ENCODE measurements at regions not wholly inside any gene's neighbourhood (a gene's known extent, or its start where the extent isn't known, plus 50 kb on each side); places are given as distances from the start of the nearest gene placed in this dataset.
A peak's percentile ranks its signal among the peaks of the same experiment; 100 is the strongest.
"Not testable (repeated sequence)": the region's sequence is repeated elsewhere in the genome, so short reads cannot be mapped to it uniquely, and the experiment has no call there.

- DNase-seq (ENCODE audit: low spot score): no peak
Observed at GRCh38 chr10:3571310-3571825, 213.6 kb downstream of the KLF6 start.

GRCh38 chr10:3570855-3571266 is 214.1 kb downstream of the KLF6 start:
- no peak for DNase-seq (ENCODE audit: low spot score)

- DNase-seq (ENCODE audit: low spot score): peak; percentile 19
Observed at GRCh38 chr10:3570131-3570729, 214.8 kb downstream of the KLF6 start.

- DNase-seq (ENCODE audit: low spot score): no peak
Observed at GRCh38 chr10:3568983-3569382, 216.0 kb downstream of the KLF6 start.

GRCh38 chr10:3568392-3568791 is 216.6 kb downstream of the KLF6 start:
- DNase-seq (ENCODE audit: low spot score): no peak

- no peak for DNase-seq (ENCODE audit: low spot score)
Observed at GRCh38 chr10:3567291-3567963, 217.6 kb downstream of the KLF6 start.

- no peak for DNase-seq (ENCODE audit: low spot score)
Observed at GRCh38 chr10:3566627-3567026, 218.4 kb downstream of the KLF6 start.

- no peak for DNase-seq (ENCODE audit: low spot score)
Observed at GRCh38 chr10:3564346-3565002, 220.5 kb downstream of the KLF6 start.

- DNase-seq (ENCODE audit: low spot score): no peak
Observed at GRCh38 chr10:3563298-3563697, 221.7 kb downstream of the KLF6 start.

GRCh38 chr10:3560628-3561027 is 224.4 kb downstream of the KLF6 start:
- DNase-seq (ENCODE audit: low spot score): not testable (repeated sequence)

- no peak for DNase-seq (ENCODE audit: low spot score)
Observed at GRCh38 chr10:3559527-3559926, 225.5 kb downstream of the KLF6 start.

GRCh38 chr10:3559011-3559410 is 226.0 kb downstream of the KLF6 start:
- no peak for DNase-seq (ENCODE audit: low spot score)

- not testable (repeated sequence) for DNase-seq (ENCODE audit: low spot score)
Observed at GRCh38 chr10:3556191-3557017, 228.6 kb downstream of the KLF6 start.

GRCh38 chr10:3554121-3554522 is 230.9 kb downstream of the KLF6 start:
- DNase-seq (ENCODE audit: low spot score): no peak

- no peak for DNase-seq (ENCODE audit: low spot score)
Observed at GRCh38 chr10:3552281-3552680, 232.7 kb downstream of the KLF6 start.

- no peak for DNase-seq (ENCODE audit: low spot score)
Observed at GRCh38 chr10:3551761-3552160, 233.2 kb downstream of the KLF6 start.

- DNase-seq (ENCODE audit: low spot score): no peak
Observed at GRCh38 chr10:3549118-3549517, 235.9 kb downstream of the KLF6 start.

GRCh38 chr10:3548702-3549101 is 236.3 kb downstream of the KLF6 start:
- DNase-seq (ENCODE audit: low spot score): no peak

GRCh38 chr10:3548076-3548475 is 236.9 kb downstream of the KLF6 start:
- DNase-seq (ENCODE audit: low spot score): no peak

- no peak for DNase-seq (ENCODE audit: low spot score)
Observed at GRCh38 chr10:3544561-3544960, 240.4 kb downstream of the KLF6 start.

- no peak for DNase-seq (ENCODE audit: low spot score)
Observed at GRCh38 chr10:3542185-3542611, 242.8 kb downstream of the KLF6 start.

- DNase-seq (ENCODE audit: low spot score): no peak
Observed at GRCh38 chr10:3539696-3540383, 245.2 kb downstream of the KLF6 start.

All from pons (tissue), 1 donor.